ENCODE measurements at regions not wholly inside any gene's neighbourhood (a gene's known extent, or its start where the extent isn't known, plus 50 kb on each side); places are given as distances from the start of the nearest gene placed in this dataset.
"Not testable (repeated sequence)": the region's sequence is repeated elsewhere in the genome, so short reads cannot be mapped to it uniquely, and the experiment has no call there.

GRCh38 chr4:164648151-164648848, 105.6 kb upstream of the SMIM31 start:
- no peak for TF ChIP-seq CTCF (conservative IDR thresholded peaks at IDR 0.05)
- H3K27ac ChIP-seq: no peak overlapping the region

- no peak for TF ChIP-seq CTCF (conservative IDR thresholded peaks at IDR 0.05)
- H3K27ac ChIP-seq: no peak overlapping the region
These were observed 105.1 kb upstream of the SMIM31 start for GRCh38 chr4:164648849-164649212.

- no peak for TF ChIP-seq CTCF (conservative IDR thresholded peaks at IDR 0.05)
- H3K27ac ChIP-seq: no peak overlapping the region
These were observed 94.2 kb upstream of the SMIM31 start for GRCh38 chr4:164659765-164660164.

GRCh38 chr4:164676152-164676551, 77.8 kb upstream of the SMIM31 start:
- not testable (repeated sequence) for H3K27ac ChIP-seq

- no peak for TF ChIP-seq CTCF (conservative IDR thresholded peaks at IDR 0.05)
- H3K27ac ChIP-seq: no peak overlapping the region
These were observed 70.9 kb upstream of the SMIM31 start for GRCh38 chr4:164683040-164683439.

- TF ChIP-seq CTCF (conservative IDR thresholded peaks at IDR 0.05): no peak
- H3K27ac ChIP-seq: no peak overlapping the region
These were observed 58.3 kb upstream of the SMIM31 start for GRCh38 chr4:164695650-164696049.

- no peak overlapping the region for H3K27ac ChIP-seq
- TF ChIP-seq CTCF (conservative IDR thresholded peaks at IDR 0.05): peak; percentile 29; the same call in 1 of the 2 replicates
These were observed 53.5 kb upstream of the SMIM31 start for GRCh38 chr4:164700471-164700870.

GRCh38 chr4:164701665-164702064, 52.3 kb upstream of the SMIM31 start:
- TF ChIP-seq CTCF (conservative IDR thresholded peaks at IDR 0.05): no peak
- no peak overlapping the region for H3K27ac ChIP-seq

All from VCaP (cell line).